ENCODE measurements at regions not wholly inside any gene's neighbourhood (a gene's known extent, or its start where the extent isn't known, plus 50 kb on each side); places are given as distances from the start of the nearest gene placed in this dataset.

DNA sequence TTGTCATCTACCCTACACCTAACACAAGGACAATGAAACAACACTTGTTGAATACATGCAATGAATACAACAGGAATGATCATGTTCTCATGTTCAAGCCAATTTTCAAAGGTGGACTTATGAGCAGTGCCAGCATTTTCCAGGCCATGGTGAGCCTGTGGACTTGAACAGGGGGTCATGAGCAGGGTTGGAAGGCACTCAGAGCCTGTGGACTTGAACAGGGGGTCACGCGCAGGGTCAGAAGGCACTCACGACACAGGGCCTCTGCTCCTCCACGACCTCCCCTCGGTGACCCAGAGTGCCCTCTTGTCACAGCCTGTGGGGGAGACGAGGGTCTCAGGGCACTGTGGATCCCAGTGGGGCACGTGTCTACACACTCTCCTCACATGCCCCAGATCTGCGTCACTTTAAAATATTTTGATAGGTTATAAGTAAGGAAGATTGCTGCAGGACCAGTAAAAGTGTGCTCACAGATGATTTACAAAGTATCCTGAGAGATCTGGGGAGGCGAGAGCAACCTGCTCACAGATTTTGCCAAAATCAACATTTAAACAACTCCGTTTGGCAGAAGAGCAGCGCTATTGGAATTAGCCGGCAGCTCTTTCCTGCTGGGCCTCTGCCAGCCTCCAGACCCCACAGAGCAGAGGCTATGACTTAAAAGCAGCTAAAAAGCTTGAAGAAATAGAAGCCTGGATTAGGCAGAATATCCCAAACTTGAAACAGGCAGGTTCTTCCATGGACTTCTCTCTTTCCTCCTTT, 121.9 kb downstream of the TMEM18 start:
- no peaks in the 10 kb centered on the region for H3K4me1 ChIP-seq
- no peak overlapping the region for H3K4me3 ChIP-seq
- no peaks in the 10 kb centered on the region for H3K36me3 ChIP-seq
- no peaks in the 10 kb centered on the region for H3K9me3 ChIP-seq
- H3K27me3 ChIP-seq: no peaks in the 10 kb centered on the region
- peak overlapping the region in 1 of 2 donors; percentile 49 for H3K27ac ChIP-seq
- intact Hi-C loops (cut with DNase I; ENCODE audit: low total_unique reads): no loop called here
- DNase-seq: peak in 1 of 2 donors; percentile 52
- TF ChIP-seq POLR2A (IDR thresholded peaks at IDR 0.05): no peak
- TF ChIP-seq CTCF (IDR thresholded peaks at IDR 0.05): no peak

- intact Hi-C loops (cut with DNase I; ENCODE audit: low total_unique reads): no loop called here
- Histone ChIP-seq H3K4me3 (no peak overlapping the region), H3K27me3 (no peaks in the 10 kb centered on the region), H3K4me1 (no peaks in the 10 kb centered on the region), H3K27ac (no peak overlapping the region), H3K9me3 (no peaks in the 10 kb centered on the region), H3K36me3 (no peaks in the 10 kb centered on the region)
- no peak for TF ChIP-seq POLR2A (IDR thresholded peaks at IDR 0.05)
- no peak for TF ChIP-seq CTCF (IDR thresholded peaks at IDR 0.05)
- no peak for DNase-seq
Measured at GRCh38 chr2:554444-554843, 122.8 kb downstream of the TMEM18 start.

GRCh38 chr2:552906-553305, 124.3 kb downstream of the TMEM18 start:
- intact Hi-C loops (cut with DNase I; ENCODE audit: low total_unique reads): no loop called here
- no peaks in the 10 kb centered on the region for H3K4me1 ChIP-seq
- H3K27ac ChIP-seq: no peak overlapping the region
- H3K4me3 ChIP-seq: no peak overlapping the region
- no peak for TF ChIP-seq CTCF (IDR thresholded peaks at IDR 0.05)
- TF ChIP-seq POLR2A (IDR thresholded peaks at IDR 0.05): no peak
- no peaks in the 10 kb centered on the region for H3K27me3 ChIP-seq
- DNase-seq: no peak
- no peaks in the 10 kb centered on the region for H3K36me3 ChIP-seq
- no peaks in the 10 kb centered on the region for H3K9me3 ChIP-seq

DNA sequence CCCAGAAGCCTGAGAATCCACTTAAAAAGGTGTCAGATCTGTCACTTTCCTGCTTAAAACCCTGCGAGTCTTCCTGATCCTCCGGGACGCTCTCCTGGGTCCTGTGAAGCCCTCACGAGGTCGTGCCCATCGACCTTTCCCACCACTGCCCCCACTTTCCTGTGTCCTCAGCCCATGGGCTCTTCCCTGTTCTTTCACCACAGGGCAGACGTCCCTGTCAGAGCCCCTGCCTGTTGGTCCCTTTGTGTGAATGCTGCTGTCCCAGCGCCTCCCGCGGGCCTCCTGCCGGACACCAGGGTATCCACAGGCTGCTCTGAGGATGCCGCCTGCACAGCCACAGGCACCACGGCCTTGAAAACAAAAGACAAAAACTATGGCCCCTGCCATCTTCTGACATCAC, 125.6 kb downstream of the TMEM18 start:
- H3K27ac ChIP-seq: no peak overlapping the region
- H3K9me3 ChIP-seq: no peaks in the 10 kb centered on the region
- H3K4me1 ChIP-seq: no peaks in the 10 kb centered on the region
- intact Hi-C loops (cut with DNase I; ENCODE audit: low total_unique reads): no loop called here
- no peaks in the 10 kb centered on the region for H3K27me3 ChIP-seq
- no peak for DNase-seq
- H3K36me3 ChIP-seq: no peaks in the 10 kb centered on the region
- TF ChIP-seq CTCF (IDR thresholded peaks at IDR 0.05) (no peak), POLR2A (IDR thresholded peaks at IDR 0.05) (no peak)
- no peak overlapping the region for H3K4me3 ChIP-seq

DNA sequence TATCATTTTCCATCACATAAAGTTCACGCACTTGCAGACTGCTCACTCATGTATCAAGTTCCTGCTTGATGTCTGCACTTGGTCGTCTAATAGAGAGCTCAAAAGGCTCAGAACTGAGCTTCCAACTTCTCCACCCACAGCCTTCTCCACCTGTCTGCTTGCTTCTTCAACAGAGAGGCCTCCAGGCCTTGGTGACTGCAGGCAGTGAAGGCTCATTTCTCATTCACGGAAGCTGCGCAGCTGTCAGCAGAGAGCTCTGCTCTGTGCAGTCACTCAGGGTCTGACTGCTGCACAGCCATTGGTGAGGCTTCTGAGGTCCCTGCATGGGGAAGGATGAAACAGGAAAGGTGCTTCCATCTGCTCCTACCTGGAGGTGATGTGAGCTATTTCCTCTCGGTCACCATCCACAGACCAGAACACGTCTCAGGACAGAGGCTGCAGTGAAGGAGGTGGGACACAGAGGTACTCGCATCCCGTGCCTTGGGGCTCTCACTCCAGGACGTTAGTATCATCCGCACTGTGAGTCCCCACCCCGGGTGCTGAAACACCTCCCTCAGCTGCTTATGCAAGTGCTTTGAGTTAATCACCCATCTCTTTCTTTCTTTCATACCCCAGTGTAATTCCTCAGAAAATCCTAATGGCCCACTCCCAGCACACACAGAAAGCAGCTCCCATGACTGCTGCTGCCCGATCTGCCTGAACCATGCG, 126.2 kb downstream of the TMEM18 start:
- DNase-seq: no peak
- TF ChIP-seq POLR2A (IDR thresholded peaks at IDR 0.05) (no peak), CTCF (IDR thresholded peaks at IDR 0.05) (no peak)
- Histone ChIP-seq H3K4me3 (no peak overlapping the region), H3K36me3 (no peaks in the 10 kb centered on the region), H3K4me1 (no peaks in the 10 kb centered on the region), H3K27ac (no peak overlapping the region), H3K9me3 (no peaks in the 10 kb centered on the region), H3K27me3 (no peaks in the 10 kb centered on the region)
- intact Hi-C loops (cut with DNase I; ENCODE audit: low total_unique reads): no loop called here
